NCI-H1436 treated with DMSO at 0.1 percent for 48 hours (cell line): ENCODE measurements at regions not wholly inside any gene's neighbourhood (a gene's known extent, or its start where the extent isn't known, plus 50 kb on each side); places are given as distances from the start of the nearest gene placed in this dataset.

ENCODE experiments used
- DNase-seq: peaks from one replicate; lab custom pipeline; 2025; lab: John Stamatoyannopoulos, UW

DNA sequence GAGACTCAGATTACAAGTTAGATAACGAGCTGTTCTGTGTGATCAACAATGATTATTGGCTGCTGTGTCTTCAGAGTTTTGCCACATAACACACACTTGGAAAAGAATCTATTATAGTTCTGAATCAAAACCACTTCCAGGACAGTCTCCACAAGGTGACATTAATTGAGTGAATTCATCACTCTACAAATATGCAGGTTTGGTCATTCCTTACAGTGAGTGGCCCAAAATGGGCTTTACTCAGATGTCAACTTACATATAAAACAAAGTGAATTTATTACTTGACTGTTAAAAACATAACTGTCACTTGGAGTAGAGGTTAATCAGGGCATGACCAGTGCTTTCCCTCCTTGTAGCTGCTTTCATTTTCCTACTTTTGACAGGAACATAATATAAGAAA lies 984.3 kb downstream of the REEP3 start:
- DNase-seq = no peak

- DNase-seq = no peak
These were observed 985.8 kb downstream of the REEP3 start for GRCh38 chr10:64506963-64507362.

DNA sequence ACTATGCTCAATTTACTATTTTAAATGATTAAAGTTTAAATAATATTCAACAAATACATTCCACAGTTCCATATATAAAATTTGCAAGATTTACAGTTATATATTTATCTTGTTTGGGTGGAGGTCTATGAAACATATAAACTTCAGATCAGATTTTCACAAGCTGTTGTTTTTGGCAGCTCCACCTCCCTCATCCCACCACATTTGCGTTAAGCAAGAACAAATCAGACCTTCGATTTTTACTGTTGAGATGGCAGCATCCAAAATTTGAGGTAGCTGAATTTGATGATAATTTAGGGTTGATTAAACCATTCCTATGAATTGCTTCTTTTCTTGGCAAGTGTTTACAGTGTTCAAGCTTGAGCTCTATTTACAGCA lies 986.4 kb downstream of the REEP3 start:
- no peak for DNase-seq

- no peak for DNase-seq
These were observed 986.9 kb downstream of the REEP3 start for GRCh38 chr10:64508029-64508661.

DNA sequence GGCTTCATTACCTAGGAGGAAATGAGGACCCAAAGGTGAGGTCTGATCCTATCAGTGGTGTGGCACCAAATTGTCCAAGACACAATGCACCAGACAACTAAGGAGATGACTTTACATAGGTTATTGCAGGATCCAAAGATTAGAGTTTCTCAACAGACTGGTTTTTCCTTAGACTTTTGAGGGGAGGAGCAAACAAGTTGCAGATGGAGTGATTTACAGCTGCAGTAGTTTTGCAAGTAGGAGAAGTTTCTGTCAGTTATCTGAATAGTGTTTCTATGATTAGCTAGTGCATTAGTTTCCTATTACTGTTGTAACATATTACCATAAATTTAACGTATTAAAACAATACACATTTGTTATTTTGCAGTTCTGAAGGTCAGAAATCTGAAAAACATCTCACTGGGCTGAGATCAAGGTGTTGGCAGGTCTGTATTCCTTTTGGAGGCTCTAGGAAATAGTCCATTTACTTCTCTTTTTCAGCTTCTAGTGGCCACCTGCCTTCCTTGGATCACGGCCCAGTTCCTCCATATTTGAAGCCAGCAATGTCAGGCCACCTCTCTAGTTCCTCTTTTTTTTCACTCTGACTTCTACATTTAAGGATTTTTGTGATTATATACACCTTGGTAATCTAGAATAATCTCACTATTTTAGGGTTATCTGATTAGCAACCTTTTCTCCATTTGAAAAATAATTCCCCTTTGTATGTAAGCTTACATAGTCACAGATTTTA lies 994.9 kb downstream of the REEP3 start:
- no peak for DNase-seq

GRCh38 chr10:64518456-64518855 lies 997.3 kb downstream of the REEP3 start:
- no peak for DNase-seq

DNA sequence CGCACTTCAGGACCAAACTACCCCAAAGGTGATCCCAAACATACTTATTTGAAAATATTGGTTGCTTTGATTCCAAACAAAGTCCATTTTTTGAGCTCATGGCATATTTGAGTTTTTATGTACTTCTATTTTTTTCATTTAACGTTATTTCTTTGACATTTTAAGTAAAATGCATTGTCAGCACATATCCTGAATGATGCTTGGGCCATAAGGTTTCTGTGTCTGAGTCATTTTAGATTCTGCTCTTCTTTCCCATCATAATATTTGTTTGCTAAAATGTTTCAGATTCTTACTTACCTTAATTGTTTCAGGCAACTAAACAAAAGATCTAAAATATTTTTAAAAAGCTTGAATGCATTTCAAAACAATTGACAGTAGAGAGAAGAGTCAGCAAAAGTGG lies 998.2 kb downstream of the REEP3 start:
- DNase-seq = no peak

GRCh38 chr10:64519831-64520230 lies 998.6 kb downstream of the REEP3 start:
- DNase-seq = no peak

DNA sequence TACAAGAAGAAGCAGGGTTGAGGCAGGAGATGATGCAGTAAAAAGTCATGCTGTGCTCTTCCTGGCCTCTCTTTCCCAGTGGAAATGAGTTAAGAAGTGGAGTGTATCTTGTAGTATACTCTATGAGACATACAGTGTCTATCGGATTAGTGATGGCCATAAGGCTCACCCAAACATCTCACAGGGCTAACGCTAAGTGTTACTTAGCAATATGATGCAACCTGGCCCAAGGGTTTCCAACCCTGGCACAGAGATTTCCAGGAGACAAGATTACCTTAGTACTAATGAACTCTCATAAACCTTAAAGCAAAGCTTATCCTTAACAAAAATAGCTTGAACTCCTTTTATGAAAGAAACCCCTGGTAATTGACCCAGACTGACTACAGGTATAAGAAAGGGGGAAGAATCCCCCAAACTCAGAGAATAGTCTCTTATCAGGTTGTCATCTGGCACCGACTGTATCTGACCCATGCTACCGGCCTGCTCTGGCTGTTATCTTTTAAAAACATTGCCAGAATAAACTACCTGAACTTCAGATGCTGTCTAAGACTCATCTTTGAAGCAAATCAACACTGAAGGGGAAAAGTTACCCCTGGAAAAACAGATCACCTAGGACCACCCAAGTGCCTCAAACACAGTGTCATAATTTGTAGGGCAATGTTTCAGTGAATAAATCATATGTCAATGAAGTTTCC lies 1002.0 kb downstream of the REEP3 start:
- no peak for DNase-seq

- DNase-seq = no peak
These were observed 1007.2 kb downstream of the REEP3 start for GRCh38 chr10:64528294-64529002.

GRCh38 chr10:64529003-64529350 lies 1007.8 kb downstream of the REEP3 start:
- no peak for DNase-seq

GRCh38 chr10:64534616-64535015 lies 1013.4 kb downstream of the REEP3 start:
- DNase-seq = no peak

- DNase-seq = no peak
These were observed 1014.1 kb downstream of the REEP3 start for GRCh38 chr10:64535131-64535867.

DNA sequence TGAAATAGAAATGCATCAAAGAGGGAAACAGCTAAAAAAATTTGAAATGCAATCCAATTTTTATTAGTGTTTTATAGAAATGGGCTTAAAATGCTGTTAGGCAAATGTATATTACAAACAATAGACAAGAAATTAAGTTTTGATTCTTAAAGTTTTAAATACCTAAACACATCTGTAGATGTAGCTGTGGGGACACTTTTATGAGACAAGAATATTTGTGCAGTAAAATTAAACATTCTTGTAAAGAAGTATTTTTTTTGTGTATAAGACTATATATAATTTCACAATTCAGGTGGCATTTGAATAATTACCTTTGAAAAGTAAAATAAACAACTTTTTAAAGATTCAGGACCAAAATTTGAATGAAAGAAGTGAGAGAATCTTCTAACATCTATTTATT lies 1015.9 kb downstream of the REEP3 start:
- DNase-seq = no peak

GRCh38 chr10:64537928-64538327 lies 1016.7 kb downstream of the REEP3 start:
- DNase-seq = no peak

GRCh38 chr10:64546073-64546472 lies 1024.9 kb downstream of the REEP3 start:
- DNase-seq = no peak

DNA sequence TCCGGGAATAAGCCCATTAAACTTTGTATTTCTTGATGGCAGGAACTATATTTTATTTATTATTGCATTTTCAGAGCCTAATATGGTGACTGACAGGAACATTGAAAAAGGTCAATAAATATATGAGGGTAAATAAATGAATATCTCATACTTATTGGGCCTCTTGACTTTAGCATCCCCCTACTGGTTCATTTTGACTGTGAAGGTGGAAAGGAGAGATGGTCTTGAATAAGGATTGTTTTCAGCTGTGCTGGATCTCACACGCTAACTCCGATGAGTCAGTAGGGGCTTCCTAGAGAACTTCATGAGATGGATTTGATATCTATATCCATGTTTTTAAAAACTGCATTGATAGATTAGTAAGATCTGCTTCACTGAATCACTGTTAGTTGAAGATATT lies 1026.0 kb downstream of the REEP3 start:
- DNase-seq = no peak

DNA sequence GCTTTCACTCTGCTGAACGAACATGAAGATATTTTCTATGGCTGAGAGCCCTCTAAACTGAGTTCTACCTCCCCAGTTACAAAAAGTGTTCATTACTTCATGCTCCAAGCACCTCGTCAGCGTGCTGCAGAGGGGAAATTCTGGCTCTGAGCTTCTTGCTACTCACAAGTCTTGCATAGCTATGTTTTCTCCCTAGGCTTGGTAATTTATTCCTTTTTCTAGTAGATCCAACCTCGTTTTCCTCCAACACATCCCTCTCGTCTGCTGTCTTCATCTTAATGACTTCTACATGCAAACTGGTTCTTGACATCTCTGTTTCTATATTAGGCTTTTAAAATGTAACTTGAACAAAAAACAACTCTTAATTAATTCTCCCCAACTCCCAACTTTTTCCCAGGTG lies 1034.5 kb downstream of the REEP3 start:
- DNase-seq = no peak

DNA sequence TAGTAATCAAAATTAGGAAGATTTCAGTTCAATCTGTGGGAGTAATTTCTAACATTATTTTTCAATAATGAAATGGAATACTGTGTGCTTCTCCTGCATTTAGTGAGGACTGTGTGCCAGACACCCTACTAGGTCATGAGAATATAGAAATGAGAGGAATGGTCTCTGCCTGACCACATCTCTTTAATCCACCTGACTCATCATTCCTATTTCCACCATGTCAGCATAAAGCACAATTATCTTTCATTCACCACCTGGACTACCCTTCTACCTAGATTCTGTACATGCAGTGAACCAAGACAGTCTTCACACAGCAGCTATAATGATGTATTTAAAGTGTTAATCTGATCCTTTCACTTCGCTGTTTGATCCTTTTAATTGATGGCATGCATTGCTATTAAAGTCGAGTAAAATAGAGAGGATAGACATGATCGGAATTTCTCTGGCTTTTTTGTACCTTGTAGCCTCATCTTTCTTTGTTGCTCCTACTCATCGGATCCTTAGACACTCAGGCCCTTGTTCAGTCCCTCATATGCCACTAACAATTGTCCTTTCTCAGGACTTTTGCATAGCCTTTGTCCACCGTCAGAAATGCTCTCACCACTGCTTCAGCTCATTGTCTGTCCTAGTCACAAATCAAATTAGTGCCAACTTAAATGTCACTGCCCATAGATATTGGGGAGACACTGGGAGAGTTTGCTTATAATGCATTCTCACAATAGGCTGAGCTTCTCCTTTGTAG lies 1037.1 kb downstream of the REEP3 start:
- DNase-seq = no peak

DNA sequence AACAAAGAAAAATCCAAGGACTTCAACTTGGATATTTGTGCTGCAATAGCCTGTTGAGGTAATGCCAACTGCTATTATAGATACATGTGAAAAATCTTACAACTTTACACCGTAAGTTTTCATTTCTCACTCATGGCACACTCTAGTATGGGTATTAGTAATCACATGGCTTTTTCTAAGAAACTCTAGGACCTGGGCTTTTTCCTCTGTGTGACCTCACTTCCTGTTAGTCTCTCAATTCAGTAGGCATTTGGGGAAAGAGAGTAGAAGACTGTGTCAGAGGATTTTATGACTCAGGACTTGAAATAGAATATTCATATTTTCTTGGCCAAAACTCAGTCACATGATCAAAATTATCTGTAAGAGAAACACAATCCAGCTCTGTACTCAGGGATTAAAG lies 1049.9 kb downstream of the REEP3 start:
- DNase-seq = no peak

DNA sequence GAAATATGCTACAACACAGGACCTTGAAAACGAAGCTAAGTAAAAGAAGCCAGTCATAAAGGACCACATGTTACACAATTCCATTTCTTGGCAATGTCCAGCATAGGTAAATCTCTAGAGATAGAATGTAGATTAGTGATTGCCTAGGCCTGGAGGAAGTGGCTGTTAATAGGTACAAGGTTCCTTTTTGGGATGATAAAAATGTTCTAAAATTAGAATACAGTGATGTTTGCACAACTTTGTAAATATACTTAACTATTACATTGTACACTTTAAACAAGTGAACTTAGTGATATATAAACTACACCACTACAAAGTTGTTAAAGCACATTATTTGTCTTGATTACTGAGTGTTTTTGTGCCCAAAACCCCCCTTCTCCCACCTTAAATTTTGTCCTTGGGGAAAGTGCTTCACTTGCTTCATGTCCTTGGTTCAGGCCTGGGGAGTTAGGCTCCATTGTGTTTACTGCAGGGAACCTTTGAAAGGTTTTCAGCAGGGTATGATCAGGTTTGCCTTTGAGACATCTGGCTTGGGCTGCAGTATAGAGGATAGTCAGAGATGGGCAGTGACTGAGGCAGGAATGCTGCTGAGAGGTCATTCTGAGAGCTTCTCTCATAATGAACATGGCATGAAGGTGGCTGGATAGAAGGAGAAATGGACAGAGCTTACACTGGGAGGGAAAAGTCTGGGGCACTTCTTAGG lies 1052.6 kb downstream of the REEP3 start:
- no peak for DNase-seq
